ENCODE measurements at regions not wholly inside any gene's neighbourhood (a gene's known extent, or its start where the extent isn't known, plus 50 kb on each side); places are given as distances from the start of the nearest gene placed in this dataset.

GRCh38 chr3:64970634-64971033 lies 282.8 kb upstream of the ADAMTS9 start:
- no peaks in the 10 kb centered on the region for H3K9me3 Mint-ChIP-seq
- no peak overlapping the region for H3K27ac Mint-ChIP-seq
- no peaks in the 10 kb centered on the region for H3K4me1 Mint-ChIP-seq
- H3K4me3 Mint-ChIP-seq, result no peak overlapping the region
- no peak for DNase-seq (ENCODE audit: low spot score)
- H3K27me3 Mint-ChIP-seq (ENCODE audit: low read depth), result no peaks in the 10 kb centered on the region
- no peaks in the 10 kb centered on the region for H3K36me3 Mint-ChIP-seq
- ChIA-PET CTCF (no interaction called here), POLR2A (no interaction called here)
- TF ChIP-seq HMGXB4 (CRISPR knock-in tag; IDR thresholded peaks at IDR 0.05) (no peak), IRF2 (CRISPR knock-in tag; IDR thresholded peaks at IDR 0.05; ENCODE audit: borderline replicate concordance, low read depth) (no peak), ZNF121 (CRISPR knock-in tag; IDR thresholded peaks at IDR 0.05) (no peak), NFYB (CRISPR knock-in tag; conservative IDR thresholded peaks at IDR 0.05; ENCODE audit: low read depth) (no peak), SOX15 (CRISPR knock-in tag; IDR thresholded peaks at IDR 0.05) (no peak), NR2C2 (CRISPR knock-in tag; IDR thresholded peaks at IDR 0.05) (no peak), TP53 (CRISPR knock-in tag; IDR thresholded peaks at IDR 0.05) (no peak), ZNF671 (CRISPR knock-in tag; IDR thresholded peaks at IDR 0.05) (no peak), PRRX2 (CRISPR knock-in tag; IDR thresholded peaks at IDR 0.05) (no peak), HMGA2 (CRISPR knock-in tag; IDR thresholded peaks at IDR 0.05) (no peak), E2F5 (CRISPR knock-in tag; IDR thresholded peaks at IDR 0.05) (no peak), PREB (CRISPR knock-in tag; IDR thresholded peaks at IDR 0.05; ENCODE audit: borderline replicate concordance) (no peak), FOXJ3 (CRISPR knock-in tag; IDR thresholded peaks at IDR 0.05; ENCODE audit: borderline replicate concordance) (no peak), USF1 (CRISPR knock-in tag; IDR thresholded peaks at IDR 0.05) (no peak)
- TF ChIP-seq, protein P1, sequence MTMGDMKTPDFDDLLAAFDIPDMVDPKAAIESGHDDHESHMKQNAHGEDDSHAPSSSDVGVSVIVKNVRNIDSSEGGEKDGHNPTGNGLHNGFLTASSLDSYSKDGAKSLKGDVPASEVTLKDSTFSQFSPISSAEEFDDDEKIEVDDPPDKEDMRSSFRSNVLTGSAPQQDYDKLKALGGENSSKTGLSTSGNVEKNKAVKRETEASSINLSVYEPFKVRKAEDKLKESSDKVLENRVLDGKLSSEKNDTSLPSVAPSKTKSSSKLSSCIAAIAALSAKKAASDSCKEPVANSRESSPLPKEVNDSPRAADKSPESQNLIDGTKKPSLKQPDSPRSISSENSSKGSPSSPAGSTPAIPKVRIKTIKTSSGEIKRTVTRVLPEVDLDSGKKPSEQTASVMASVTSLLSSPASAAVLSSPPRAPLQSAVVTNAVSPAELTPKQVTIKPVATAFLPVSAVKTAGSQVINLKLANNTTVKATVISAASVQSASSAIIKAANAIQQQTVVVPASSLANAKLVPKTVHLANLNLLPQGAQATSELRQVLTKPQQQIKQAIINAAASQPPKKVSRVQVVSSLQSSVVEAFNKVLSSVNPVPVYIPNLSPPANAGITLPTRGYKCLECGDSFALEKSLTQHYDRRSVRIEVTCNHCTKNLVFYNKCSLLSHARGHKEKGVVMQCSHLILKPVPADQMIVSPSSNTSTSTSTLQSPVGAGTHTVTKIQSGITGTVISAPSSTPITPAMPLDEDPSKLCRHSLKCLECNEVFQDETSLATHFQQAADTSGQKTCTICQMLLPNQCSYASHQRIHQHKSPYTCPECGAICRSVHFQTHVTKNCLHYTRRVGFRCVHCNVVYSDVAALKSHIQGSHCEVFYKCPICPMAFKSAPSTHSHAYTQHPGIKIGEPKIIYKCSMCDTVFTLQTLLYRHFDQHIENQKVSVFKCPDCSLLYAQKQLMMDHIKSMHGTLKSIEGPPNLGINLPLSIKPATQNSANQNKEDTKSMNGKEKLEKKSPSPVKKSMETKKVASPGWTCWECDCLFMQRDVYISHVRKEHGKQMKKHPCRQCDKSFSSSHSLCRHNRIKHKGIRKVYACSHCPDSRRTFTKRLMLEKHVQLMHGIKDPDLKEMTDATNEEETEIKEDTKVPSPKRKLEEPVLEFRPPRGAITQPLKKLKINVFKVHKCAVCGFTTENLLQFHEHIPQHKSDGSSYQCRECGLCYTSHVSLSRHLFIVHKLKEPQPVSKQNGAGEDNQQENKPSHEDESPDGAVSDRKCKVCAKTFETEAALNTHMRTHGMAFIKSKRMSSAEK (CRISPR knock-in tag; IDR thresholded peaks at IDR 0.05; ENCODE audit: borderline replicate concordance), result no peak
- no peak for ATAC-seq

DNA sequence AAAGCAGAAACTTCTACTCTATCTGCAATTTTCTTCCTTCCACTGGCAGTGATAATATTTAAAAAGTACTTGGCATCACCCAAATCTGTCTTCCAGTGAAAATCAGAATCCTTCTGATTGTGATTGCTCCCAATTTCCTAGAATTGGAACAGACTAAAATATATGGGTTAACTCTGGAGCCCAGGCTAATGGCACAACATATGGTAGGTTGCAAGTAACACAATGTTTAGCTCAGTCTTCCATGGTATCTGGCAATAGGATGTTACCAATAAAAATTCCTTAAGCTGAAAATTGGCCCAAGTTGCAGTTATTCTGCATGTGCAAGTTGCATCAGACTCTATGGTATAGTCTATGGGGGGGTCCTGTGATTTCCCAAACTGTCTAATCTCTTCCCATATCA lies 273.5 kb upstream of the ADAMTS9 start:
- ChIA-PET POLR2A (interaction anchor here (0.5 kb wide), 1 partner anchor 106 kb away, joined by 7 read pairs; no protein-coding TSS in a partner anchor), CTCF (no interaction called here)
- Mint-ChIP-seq H3K9me3 (no peaks in the 10 kb centered on the region), H3K27ac (no peak overlapping the region), H3K4me1 (peaks cover 3% of the 10 kb centered on the region), H3K27me3 (ENCODE audit: low read depth) (no peaks in the 10 kb centered on the region), H3K36me3 (no peaks in the 10 kb centered on the region), H3K4me3 (no peak overlapping the region)
- no peak for DNase-seq (ENCODE audit: low spot score)
- ATAC-seq, result no peak
- TF ChIP-seq EMX1 (CRISPR knock-in tag; IDR thresholded peaks at IDR 0.05) (no peak), E2F5 (CRISPR knock-in tag; IDR thresholded peaks at IDR 0.05) (no peak), ZNF263 (CRISPR knock-in tag; IDR thresholded peaks at IDR 0.05; ENCODE audit: low read depth) (no peak), ATF6 (CRISPR knock-in tag; IDR thresholded peaks at IDR 0.05) (no peak), TEAD4 (CRISPR knock-in tag; IDR thresholded peaks at IDR 0.05) (no peak), SMAD4 (CRISPR knock-in tag; IDR thresholded peaks at IDR 0.05) (no peak), TEAD1 (CRISPR knock-in tag; IDR thresholded peaks at IDR 0.05) (no peak), ZNF219 (CRISPR knock-in tag; IDR thresholded peaks at IDR 0.05; ENCODE audit: borderline replicate concordance) (no peak), CDX4 (CRISPR knock-in tag; IDR thresholded peaks at IDR 0.05; ENCODE audit: borderline replicate concordance) (no peak), GTF2I (CRISPR knock-in tag; conservative IDR thresholded peaks at IDR 0.05) (no peak), TP53 (CRISPR knock-in tag; IDR thresholded peaks at IDR 0.05) (no peak), HMGA2 (CRISPR knock-in tag; IDR thresholded peaks at IDR 0.05) (no peak), CREB1 (CRISPR knock-in tag; IDR thresholded peaks at IDR 0.05) (no peak)

Measured in WTC11 (cell line).